Activated naive CD4-positive, alpha-beta T cell treated with anti-CD3 and anti-CD28 coated beads, Interleukin-2, amount 50 U/mL, for 24 hours (primary cell): ENCODE measurements at regions not wholly inside any gene's neighbourhood (a gene's known extent, or its start where the extent isn't known, plus 50 kb on each side); places are given as distances from the start of the nearest gene placed in this dataset.
A peak's percentile ranks its signal among the peaks of the same experiment; 100 is the strongest.
"Not testable (repeated sequence)": the region's sequence is repeated elsewhere in the genome, so short reads cannot be mapped to it uniquely, and the experiment has no call there.

Experiments
- H3K27ac Mint-ChIP-seq: one replicate; pipeline ENCODE4 v1.8.0; 2021; ENCODE audit warnings: mild to moderate bottlenecking, mixed read lengths
- H3K27me3 Mint-ChIP-seq: one replicate; pipeline ENCODE4 v1.8.0; 2021; ENCODE audit warnings: mixed read lengths
- H3K36me3 Mint-ChIP-seq: one replicate; pipeline ENCODE4 v1.8.0; 2021; ENCODE audit warnings: mixed read lengths
- H3K4me1 Mint-ChIP-seq: one replicate; pipeline ENCODE4 v1.8.0; 2021; ENCODE audit warnings: mixed read lengths
- H3K4me3 Mint-ChIP-seq: one replicate; pipeline ENCODE4 v1.8.0; 2021; ENCODE audit warnings: mild to moderate bottlenecking, mixed read lengths
- H3K9me3 Mint-ChIP-seq: one replicate; pipeline ENCODE4 v1.8.0; 2021; ENCODE audit warnings: mixed read lengths

DNA sequence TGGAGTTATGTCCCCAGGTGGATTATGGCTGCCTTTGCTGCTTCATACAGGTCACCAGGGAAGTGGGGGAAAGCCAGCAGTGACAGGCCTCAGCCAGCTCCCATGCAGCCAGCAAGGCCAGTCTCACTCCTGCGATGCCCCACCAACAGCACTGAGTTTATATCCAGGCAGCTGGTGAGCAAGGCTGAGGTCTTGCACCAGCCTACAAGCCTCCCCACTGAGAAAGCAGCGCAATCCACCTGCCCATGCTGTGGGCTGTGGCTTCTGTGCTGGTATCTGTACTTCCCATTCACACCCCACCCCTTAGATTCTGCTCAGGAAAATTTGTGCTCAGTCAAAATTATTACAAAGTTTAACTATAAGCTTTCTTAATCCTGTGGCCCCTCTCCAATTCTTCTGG, 153.5 kb downstream of the HHIP start:
- no peaks in the 10 kb centered on the region for H3K36me3 Mint-ChIP-seq
- H3K4me3 Mint-ChIP-seq = no peak overlapping the region
- H3K27ac Mint-ChIP-seq = no peak overlapping the region
- H3K27me3 Mint-ChIP-seq = no peaks in the 10 kb centered on the region
- peaks cover 19% of the 10 kb centered on the region for H3K9me3 Mint-ChIP-seq
- H3K4me1 Mint-ChIP-seq = no peaks in the 10 kb centered on the region

DNA sequence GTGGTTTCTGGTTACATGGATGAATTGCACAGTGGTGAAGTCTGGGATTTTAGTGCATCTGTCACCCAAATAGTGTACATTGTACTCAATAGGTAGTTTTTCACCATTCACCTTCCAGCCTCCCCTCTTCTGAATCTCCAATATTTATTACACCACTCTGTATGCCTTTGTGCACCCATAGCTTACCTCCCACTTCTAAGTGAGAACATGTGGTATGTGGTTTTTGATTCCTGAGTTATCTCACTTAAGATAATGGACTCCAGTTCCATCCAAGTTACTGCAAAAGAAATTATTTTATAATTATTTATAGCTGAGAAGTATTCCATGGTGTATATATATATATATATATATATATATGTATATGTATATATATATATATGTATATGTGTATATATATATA, 155.8 kb downstream of the HHIP start:
- Mint-ChIP-seq H3K4me3 (no peak overlapping the region), H3K4me1 (no peaks in the 10 kb centered on the region), H3K36me3 (no peaks in the 10 kb centered on the region), H3K27ac (no peak overlapping the region), H3K27me3 (no peaks in the 10 kb centered on the region), H3K9me3 (peaks cover 19% of the 10 kb centered on the region)

DNA sequence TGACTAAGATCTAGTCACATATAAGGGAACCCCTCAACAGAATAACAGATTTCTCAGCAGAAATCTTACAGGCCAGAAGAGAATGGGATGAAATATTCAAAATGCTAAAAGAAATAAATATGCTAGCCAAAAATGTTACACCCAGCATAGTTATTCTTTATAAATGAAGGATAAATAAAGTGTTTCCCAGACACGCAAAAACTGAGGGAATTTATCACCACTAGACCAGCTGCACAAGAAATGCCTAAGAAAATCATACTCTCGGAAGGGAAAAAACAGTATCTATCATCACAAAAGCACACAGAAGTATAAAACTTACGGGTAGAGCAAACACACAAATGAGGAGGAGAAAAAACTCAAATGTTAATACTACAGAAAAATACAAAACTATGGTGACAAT, 162.1 kb downstream of the HHIP start:
- no peaks in the 10 kb centered on the region for H3K4me1 Mint-ChIP-seq

DNA sequence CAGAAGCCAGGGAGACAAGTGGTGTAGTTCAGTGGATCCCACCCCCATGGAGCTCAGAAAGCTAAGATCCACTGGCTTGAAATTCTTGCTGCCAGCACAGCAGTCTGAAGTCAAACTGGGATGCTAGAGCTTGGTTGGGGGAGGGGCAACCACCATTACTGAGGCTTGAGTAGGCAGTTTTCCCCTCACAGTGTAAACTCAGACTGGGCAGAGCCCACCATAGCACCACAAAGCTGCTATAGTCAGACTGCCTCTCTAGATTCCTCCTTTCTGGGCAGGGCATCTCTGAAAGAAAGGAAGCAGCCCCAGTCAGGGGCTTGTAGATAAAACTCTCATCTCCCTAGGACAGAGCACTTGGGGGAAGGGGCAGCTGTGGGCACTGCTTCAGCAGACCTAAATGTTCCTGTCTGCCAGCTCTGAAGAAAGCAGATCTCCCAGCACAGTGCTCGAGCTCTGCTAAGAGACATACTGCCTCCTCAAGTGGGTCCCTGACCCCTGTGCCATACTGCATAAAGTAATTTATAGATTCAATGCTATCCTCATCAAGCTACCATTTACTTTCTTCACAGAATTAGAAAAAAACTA, 163.2 kb downstream of the HHIP start:
- H3K27ac Mint-ChIP-seq = no peak overlapping the region
- peaks cover 14% of the 10 kb centered on the region for H3K9me3 Mint-ChIP-seq
- H3K4me1 Mint-ChIP-seq = no peaks in the 10 kb centered on the region
- no peaks in the 10 kb centered on the region for H3K27me3 Mint-ChIP-seq
- no peak overlapping the region for H3K4me3 Mint-ChIP-seq
- H3K36me3 Mint-ChIP-seq = peaks cover 3% of the 10 kb centered on the region

More for the DNA sequence above, 162.1 kb downstream of the HHIP start:
- peaks cover 20% of the 10 kb centered on the region for H3K9me3 Mint-ChIP-seq
- H3K27ac Mint-ChIP-seq = no peak overlapping the region
- no peaks in the 10 kb centered on the region for H3K27me3 Mint-ChIP-seq
- H3K4me3 Mint-ChIP-seq = no peak overlapping the region
- peaks cover 3% of the 10 kb centered on the region for H3K36me3 Mint-ChIP-seq

DNA sequence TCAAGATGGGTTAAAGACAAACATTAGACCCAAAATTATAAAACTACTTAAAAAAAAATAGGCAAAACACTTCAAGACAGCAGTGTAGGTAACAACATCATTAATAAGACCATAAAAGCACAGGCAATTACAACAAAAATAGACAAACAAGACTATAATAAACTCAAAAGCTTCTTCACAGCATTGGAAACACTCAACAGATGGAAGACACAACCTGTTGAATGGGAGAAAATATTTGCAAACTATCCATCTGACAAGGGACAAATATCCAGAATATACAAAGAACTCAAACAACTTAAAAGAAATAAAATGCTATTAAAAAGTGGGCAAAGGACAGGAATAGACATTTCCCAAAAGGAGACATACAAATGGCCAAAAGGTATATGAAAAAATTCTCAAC, 170.7 kb downstream of the HHIP start:
- H3K36me3 Mint-ChIP-seq = no peaks in the 10 kb centered on the region
- peak overlapping the region; percentile 71 for H3K27ac Mint-ChIP-seq
- no peaks in the 10 kb centered on the region for H3K4me1 Mint-ChIP-seq
- H3K27me3 Mint-ChIP-seq = no peaks in the 10 kb centered on the region
- H3K4me3 Mint-ChIP-seq = no peak overlapping the region
- H3K9me3 Mint-ChIP-seq = peaks cover 21% of the 10 kb centered on the region

DNA sequence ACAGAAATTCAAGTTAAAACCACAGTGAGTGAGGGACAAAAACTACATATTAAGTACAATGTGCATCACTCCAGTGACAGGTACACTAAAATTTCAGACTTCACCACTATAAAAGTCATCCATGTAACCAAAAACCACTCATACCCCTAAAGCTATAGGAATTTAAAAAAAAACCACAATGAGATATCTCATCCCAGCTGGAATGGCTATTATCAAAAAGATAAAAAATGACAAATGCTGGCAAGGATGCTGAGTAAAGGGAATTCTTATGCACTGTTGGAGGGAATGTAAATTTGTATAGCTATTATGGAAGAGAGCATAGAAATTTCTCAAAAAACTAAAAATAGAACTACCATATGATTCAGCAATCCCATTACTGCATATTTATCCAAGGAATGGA, 171.1 kb downstream of the HHIP start:
- Mint-ChIP-seq H3K27ac (no peak overlapping the region), H3K36me3 (no peaks in the 10 kb centered on the region), H3K4me1 (no peaks in the 10 kb centered on the region), H3K27me3 (no peaks in the 10 kb centered on the region), H3K4me3 (no peak overlapping the region), H3K9me3 (peaks cover 21% of the 10 kb centered on the region)

DNA sequence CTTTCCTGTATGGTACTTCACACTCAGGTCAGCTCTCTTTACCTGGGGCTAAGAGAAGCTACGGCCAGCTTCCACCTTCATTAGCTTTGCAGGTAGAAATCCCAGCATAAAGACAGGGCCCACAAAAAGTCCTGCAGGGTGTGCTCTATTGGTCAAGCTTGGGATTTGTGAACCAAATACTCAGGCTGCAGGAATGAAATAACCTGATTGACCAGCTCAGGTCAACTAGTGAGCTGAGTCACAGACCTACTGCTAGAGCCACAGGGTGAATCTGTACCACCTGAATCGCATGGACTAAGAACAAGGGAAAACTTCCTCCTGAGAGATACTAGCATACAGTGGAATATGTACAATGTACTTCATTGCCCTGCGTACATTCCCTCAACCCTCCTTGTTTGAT, 172.2 kb downstream of the HHIP start:
- H3K36me3 Mint-ChIP-seq = no peaks in the 10 kb centered on the region
- H3K4me3 Mint-ChIP-seq = no peak overlapping the region
- H3K9me3 Mint-ChIP-seq = peaks cover 21% of the 10 kb centered on the region
- H3K4me1 Mint-ChIP-seq = no peaks in the 10 kb centered on the region
- no peak overlapping the region for H3K27ac Mint-ChIP-seq
- no peaks in the 10 kb centered on the region for H3K27me3 Mint-ChIP-seq

DNA sequence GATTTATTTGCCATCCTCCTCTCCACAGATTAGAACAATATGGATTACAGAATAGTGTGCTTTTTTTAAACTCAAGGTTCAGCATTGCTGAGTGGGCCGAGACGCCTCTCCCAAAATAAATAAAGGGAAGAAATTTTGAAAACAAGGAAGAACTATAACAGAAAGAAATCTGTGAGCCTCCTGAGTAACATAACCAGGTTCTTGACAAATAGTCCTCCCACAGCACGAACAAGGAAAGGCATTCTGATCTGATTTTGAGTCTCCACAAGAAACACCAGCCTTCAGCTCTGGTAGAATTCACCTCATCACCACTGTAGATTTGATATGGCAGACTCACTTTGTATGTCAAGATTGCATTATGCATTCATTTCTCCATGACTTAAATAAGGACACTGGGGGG, 173.6 kb downstream of the HHIP start:
- H3K27ac Mint-ChIP-seq = no peak overlapping the region
- no peaks in the 10 kb centered on the region for H3K27me3 Mint-ChIP-seq
- no peaks in the 10 kb centered on the region for H3K36me3 Mint-ChIP-seq
- H3K4me3 Mint-ChIP-seq = no peak overlapping the region
- H3K4me1 Mint-ChIP-seq = no peaks in the 10 kb centered on the region
- peaks cover 21% of the 10 kb centered on the region for H3K9me3 Mint-ChIP-seq

DNA sequence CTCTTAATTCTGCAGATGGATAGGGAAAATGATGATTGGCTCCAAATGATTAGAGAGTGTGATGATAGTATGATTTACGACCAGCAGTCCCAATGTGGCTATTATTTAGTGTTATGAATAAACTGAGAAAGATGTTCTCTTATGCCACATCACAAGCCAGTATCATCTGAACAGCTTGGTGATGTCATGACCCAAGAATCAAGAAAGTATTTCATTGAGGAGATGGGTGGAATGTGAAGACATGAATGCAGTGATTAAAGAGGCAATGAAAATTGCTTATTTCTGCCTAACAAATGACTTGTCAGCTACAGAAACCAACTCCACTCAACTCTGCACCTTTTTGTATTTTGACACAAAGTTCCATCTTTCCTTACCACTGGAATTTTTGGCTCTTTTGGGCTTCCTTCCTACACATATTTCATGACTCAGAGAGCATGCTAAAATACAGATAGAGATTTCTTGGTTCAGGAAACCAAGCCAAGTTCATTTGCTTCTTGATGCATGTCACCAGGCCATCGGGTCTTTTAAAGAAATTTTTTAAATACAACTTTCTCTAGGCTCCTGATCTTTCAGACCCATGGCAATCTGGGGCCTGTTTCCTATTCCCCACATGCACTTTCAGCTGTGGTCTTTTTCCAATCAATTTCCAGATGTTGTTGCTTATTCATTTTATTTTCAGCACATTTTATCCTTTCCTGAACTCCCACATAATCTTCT, 174.2 kb downstream of the HHIP start:
- no peak overlapping the region for H3K27ac Mint-ChIP-seq
- H3K9me3 Mint-ChIP-seq = peaks cover 19% of the 10 kb centered on the region
- H3K4me3 Mint-ChIP-seq = no peak overlapping the region
- H3K4me1 Mint-ChIP-seq = no peaks in the 10 kb centered on the region
- no peaks in the 10 kb centered on the region for H3K27me3 Mint-ChIP-seq
- no peaks in the 10 kb centered on the region for H3K36me3 Mint-ChIP-seq

DNA sequence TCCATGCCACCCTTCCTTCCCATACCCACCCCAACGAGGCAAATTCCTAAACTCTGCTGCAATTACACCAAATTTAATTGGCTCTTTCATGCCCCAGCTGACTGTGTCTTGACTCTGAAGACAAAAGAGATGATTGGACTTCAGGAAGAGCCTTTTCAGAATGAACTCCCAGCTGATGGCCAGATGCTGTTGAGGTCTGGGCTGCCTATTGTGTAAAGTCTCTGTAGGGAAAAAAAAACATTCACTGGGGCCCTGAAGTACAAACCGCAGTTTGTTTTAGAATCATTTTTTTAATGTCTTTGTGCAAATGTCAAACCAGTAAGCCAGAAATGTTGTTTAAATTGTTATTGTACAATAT, 174.8 kb downstream of the HHIP start:
- Mint-ChIP-seq H3K27me3 (no peaks in the 10 kb centered on the region), H3K4me3 (no peak overlapping the region), H3K36me3 (no peaks in the 10 kb centered on the region), H3K4me1 (no peaks in the 10 kb centered on the region), H3K9me3 (peaks cover 17% of the 10 kb centered on the region), H3K27ac (no peak overlapping the region)

DNA sequence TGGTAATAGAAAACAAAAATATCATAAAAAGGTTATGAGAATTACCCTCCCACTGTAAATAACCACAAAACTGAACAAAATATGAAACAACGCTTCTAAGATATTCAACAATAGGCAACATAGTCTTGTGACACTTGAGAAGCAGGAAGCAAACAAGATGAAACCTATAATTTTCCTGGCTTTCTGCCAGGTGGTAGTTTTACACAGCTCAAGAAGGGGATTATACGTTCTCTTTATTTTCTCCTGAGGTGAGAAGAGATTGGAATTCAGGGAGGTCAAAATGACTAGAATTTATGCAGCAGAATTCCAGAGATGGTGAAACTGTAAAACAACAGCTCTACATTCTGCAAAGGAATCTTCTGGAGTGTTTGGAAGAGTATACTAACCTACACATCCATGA, 186.0 kb downstream of the HHIP start:
- Mint-ChIP-seq H3K27me3 (no peaks in the 10 kb centered on the region), H3K4me3 (no peak overlapping the region), H3K36me3 (no peaks in the 10 kb centered on the region), H3K9me3 (no peaks in the 10 kb centered on the region), H3K27ac (no peak overlapping the region), H3K4me1 (no peaks in the 10 kb centered on the region)

DNA sequence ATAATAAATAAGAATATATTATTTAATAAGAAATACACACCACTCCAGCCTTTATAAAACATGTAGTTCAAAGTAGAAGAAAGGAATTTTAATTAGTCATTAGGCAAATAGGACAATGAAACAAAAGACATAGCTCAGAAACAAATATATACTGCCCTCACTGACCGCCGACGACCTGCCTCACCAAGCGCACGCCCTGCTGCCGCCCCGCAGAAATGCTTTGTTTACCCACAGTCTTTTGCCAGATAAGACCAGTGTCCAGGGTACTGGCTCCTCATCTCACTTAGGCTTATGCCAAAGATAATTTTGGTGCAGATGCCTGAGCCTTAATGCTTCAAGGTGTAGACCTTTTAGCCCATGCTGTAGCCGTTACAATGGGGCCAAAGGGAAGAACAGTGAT, 199.5 kb downstream of the HHIP start:
- H3K36me3 Mint-ChIP-seq = no peaks in the 10 kb centered on the region
- H3K4me3 Mint-ChIP-seq = no peak overlapping the region
- peaks cover 9% of the 10 kb centered on the region for H3K9me3 Mint-ChIP-seq
- no peaks in the 10 kb centered on the region for H3K27me3 Mint-ChIP-seq
- H3K27ac Mint-ChIP-seq = no peak overlapping the region
- no peaks in the 10 kb centered on the region for H3K4me1 Mint-ChIP-seq

DNA sequence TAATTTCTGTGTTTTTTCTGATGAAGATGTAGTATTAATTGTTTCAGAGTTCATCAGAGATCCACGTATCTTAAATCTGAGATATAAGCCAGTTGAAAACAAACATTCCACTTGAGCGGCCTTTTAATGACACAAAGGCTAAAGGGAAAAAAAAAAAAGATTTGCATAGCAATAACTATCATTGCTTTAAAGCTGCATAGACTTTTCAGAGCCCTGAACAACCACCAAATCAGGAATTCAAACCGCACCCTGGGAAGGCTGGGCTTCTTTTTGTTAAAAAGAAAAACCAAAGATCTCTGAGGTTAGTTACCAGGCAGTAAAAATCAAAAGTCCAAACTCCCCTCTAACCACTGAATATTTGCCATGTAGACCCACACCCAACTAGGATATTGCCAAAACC, 206.0 kb downstream of the HHIP start:
- Mint-ChIP-seq H3K4me3 (no peak overlapping the region), H3K4me1 (no peaks in the 10 kb centered on the region), H3K36me3 (no peaks in the 10 kb centered on the region), H3K27ac (no peak overlapping the region), H3K9me3 (peaks cover 4% of the 10 kb centered on the region), H3K27me3 (no peaks in the 10 kb centered on the region)

DNA sequence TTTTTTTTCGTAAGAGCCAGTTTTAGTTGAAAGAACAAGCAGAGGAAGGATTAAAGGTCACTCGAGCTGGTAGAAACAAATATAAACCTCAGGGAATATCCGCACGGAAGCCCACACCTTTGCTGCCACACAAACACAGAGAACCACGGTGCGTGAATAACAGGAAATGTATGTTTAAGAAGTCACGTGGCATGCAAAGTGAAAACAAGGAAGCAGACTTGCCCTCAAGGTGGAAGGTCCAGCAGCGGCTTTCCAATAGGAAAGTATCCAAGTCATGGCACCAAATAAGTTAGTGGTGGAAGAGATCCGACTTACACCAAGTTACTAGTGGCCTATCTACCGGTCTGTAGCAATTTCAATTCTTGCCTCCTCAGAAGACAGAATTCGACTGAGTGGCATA, 215.5 kb downstream of the HHIP start:
- H3K27ac Mint-ChIP-seq = no peak overlapping the region
- H3K36me3 Mint-ChIP-seq = no peaks in the 10 kb centered on the region
- no peaks in the 10 kb centered on the region for H3K4me1 Mint-ChIP-seq
- H3K27me3 Mint-ChIP-seq = no peaks in the 10 kb centered on the region
- H3K4me3 Mint-ChIP-seq = no peak overlapping the region
- H3K9me3 Mint-ChIP-seq = peaks cover 7% of the 10 kb centered on the region

DNA sequence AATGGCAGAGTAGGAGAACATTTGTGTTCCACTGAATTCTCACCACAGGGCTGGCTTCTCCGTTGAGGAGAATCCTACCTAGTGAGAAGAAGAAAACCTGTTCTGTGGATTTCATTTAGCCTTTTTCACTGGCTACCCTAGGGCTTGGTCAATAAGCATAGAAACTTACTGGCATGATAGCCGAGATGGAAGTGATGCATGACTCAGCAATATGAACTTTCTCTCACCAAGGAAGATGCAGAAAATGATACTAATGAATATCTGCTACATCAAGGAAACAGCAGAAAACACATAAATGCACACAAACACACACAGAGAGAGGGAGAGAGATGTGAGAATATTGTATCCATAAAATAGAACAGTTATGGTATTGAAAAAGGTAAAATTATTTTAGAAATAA, 216.3 kb downstream of the HHIP start:
- Mint-ChIP-seq H3K4me1 (no peaks in the 10 kb centered on the region), H3K27ac (no peak overlapping the region)

DNA sequence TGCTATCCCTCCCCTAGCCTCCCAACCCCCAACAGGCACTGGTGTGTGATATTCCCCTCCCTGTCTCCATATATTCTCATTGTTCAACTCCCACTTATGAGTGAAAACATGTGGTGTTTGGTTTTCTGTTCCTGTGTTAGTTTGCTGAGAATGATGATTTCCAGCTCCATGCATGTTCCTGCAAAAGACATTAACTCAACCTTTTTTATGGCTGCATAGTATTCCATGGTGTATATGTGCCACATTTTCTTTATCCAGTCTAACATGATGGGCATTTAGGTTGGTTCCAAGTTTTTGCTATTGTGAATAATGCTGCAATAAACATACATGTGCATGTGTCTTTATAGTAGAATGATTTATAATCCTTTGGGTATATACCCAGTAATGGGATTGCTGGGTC, 218.9 kb downstream of the HHIP start:
- not testable (repeated sequence) for H3K4me1 Mint-ChIP-seq, H3K27me3 Mint-ChIP-seq, H3K27ac Mint-ChIP-seq, H3K36me3 Mint-ChIP-seq, H3K4me3 Mint-ChIP-seq, H3K9me3 Mint-ChIP-seq

More for the DNA sequence above, 216.3 kb downstream of the HHIP start:
- peaks cover 7% of the 10 kb centered on the region for H3K9me3 Mint-ChIP-seq
- H3K4me3 Mint-ChIP-seq = no peak overlapping the region
- H3K27me3 Mint-ChIP-seq = no peaks in the 10 kb centered on the region
- H3K36me3 Mint-ChIP-seq = no peaks in the 10 kb centered on the region

DNA sequence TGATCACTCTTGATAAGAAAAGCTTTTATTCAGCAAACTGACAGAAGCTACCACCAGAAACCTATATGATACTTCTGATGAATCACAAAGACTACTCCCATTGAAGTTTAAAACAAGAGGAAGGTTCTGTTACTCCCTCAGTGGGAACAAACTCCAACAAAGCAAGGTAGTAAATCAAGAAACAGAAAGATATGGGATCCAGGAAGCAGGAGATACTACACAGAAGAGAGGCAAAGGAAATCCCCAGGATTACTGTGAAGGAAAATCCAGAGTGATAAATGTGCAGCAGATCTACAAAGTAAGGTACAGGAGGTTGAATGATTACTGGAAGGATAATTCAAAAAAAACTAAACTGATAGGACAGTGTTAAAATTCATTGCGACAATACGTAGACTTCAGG, 222.4 kb downstream of the HHIP start:
- Mint-ChIP-seq H3K4me1 (no peaks in the 10 kb centered on the region), H3K4me3 (no peak overlapping the region), H3K27ac (no peak overlapping the region), H3K9me3 (no peaks in the 10 kb centered on the region), H3K27me3 (peaks cover 2% of the 10 kb centered on the region), H3K36me3 (no peaks in the 10 kb centered on the region)
